Calu3 (cell line): ENCODE measurements at regions not wholly inside any gene's neighbourhood (a gene's known extent, or its start where the extent isn't known, plus 50 kb on each side); places are given as distances from the start of the nearest gene placed in this dataset.

Source experiments
- BruUV-seq: library from RNA; stranded (reverse); fragments of 400-500 nt; replicated peaks from 2 replicates; lab custom pipeline; 2021; lab: Mats Ljungman, UMichigan
- CTCF ChIA-PET: fragments of 300-600 bp; sonication (Branson Sonifier 250); formaldehyde crosslinking; loops from one replicate; lab custom pipeline; 2022; ENCODE audit warnings: antibody characterized with exemption; lab: Charles Lee
- DNase-seq: peaks from one replicate; pipeline ENCODE4 v3.0.0; 2022
- H3K27ac Mint-ChIP-seq: one replicate; pipeline ENCODE4 v1.8.0; 2022; ENCODE audit warnings: mixed read lengths; ENCODE audit not compliant: unreplicated experiment
- H3K27me3 Mint-ChIP-seq: one replicate; pipeline ENCODE4 v1.8.0; 2022; ENCODE audit warnings: mixed read lengths; ENCODE audit not compliant: unreplicated experiment
- H3K36me3 Mint-ChIP-seq: one replicate; pipeline ENCODE4 v1.8.0; 2022; ENCODE audit warnings: mild to moderate bottlenecking, moderate library complexity, mixed read lengths; ENCODE audit not compliant: insufficient read depth, unreplicated experiment
- H3K4me1 Mint-ChIP-seq: one replicate; pipeline ENCODE4 v1.8.0; 2022; ENCODE audit warnings: mild to moderate bottlenecking, low read depth, mixed read lengths; ENCODE audit not compliant: unreplicated experiment
- H3K4me3 Mint-ChIP-seq: one replicate; pipeline ENCODE4 v1.8.0; 2022; ENCODE audit warnings: mild to moderate bottlenecking, low read depth, moderate library complexity, mixed read lengths; ENCODE audit not compliant: unreplicated experiment
- H3K9me3 Mint-ChIP-seq: one replicate; pipeline ENCODE4 v1.8.0; 2022; ENCODE audit warnings: low read depth, mixed read lengths; ENCODE audit not compliant: unreplicated experiment
- intact Hi-C: fragments of 100-400 bp; cut with micrococcal nuclease; formaldehyde crosslinking; loops from one replicate; pipeline ENCODE4 v1.10.0; 2022; ENCODE audit not compliant: unreplicated experiment
- TF ChIP-seq, protein P1 (sequence below): fragments of 200-600 bp; IDR thresholded peaks from one replicate; pipeline ENCODE4 v1.8.0; 2022; ENCODE audit warnings: antibody characterized with exemption; ENCODE audit not compliant: unreplicated experiment

DNA sequence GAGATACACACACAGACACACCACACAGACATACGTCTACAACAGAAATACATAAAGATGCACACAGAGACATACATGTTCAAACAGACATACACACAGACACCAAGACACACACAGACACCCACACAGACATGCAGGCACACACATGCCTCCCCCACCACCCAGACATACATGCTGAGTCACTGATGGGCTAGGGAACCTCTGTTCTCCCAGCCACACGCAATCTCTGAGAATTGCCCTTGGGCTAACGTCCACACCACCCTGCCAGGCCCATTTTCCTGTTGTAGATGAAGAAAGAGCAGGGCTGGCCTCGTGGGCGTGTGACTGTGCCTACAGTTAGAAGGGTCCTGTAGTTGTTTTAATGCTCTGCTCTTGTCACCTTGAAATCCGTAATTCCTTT is 261.9 kb downstream of the KCNRG start:
- TF ChIP-seq, protein P1, sequence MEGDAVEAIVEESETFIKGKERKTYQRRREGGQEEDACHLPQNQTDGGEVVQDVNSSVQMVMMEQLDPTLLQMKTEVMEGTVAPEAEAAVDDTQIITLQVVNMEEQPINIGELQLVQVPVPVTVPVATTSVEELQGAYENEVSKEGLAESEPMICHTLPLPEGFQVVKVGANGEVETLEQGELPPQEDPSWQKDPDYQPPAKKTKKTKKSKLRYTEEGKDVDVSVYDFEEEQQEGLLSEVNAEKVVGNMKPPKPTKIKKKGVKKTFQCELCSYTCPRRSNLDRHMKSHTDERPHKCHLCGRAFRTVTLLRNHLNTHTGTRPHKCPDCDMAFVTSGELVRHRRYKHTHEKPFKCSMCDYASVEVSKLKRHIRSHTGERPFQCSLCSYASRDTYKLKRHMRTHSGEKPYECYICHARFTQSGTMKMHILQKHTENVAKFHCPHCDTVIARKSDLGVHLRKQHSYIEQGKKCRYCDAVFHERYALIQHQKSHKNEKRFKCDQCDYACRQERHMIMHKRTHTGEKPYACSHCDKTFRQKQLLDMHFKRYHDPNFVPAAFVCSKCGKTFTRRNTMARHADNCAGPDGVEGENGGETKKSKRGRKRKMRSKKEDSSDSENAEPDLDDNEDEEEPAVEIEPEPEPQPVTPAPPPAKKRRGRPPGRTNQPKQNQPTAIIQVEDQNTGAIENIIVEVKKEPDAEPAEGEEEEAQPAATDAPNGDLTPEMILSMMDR: no peak
- no TSS peak for BruUV-seq
- intact Hi-C loops: no loop called here
- Mint-ChIP-seq H3K27me3 (no peaks in the 10 kb centered on the region), H3K36me3 (no peaks in the 10 kb centered on the region), H3K27ac (no peak overlapping the region), H3K9me3 (peaks cover 4% of the 10 kb centered on the region), H3K4me1 (no peaks in the 10 kb centered on the region), H3K4me3 (no peak overlapping the region)
- CTCF ChIA-PET: no interaction called here
- DNase-seq: no peak

DNA sequence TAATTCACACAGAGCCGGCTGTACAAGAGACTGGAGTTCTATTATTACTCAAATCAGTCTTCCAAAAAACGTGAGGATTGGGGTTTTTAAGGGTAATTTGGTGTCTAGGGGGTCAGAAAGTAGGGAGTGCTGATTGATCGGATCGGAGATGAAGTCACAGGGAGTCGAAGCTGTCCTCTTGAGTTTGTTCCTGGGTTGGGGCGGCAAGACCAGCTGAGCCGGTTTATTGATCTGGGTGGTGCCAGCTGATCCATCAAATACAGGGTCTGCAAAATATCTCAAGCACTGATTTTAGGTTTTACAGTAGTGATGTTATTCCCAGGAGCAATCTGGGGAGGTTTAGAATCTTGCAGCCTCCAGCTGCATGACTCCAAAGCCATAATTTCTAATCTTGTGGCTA is 262.7 kb downstream of the KCNRG start:
- Mint-ChIP-seq H3K4me3 (no peak overlapping the region), H3K27me3 (no peaks in the 10 kb centered on the region), H3K27ac (no peak overlapping the region), H3K4me1 (no peaks in the 10 kb centered on the region), H3K9me3 (peaks cover 6% of the 10 kb centered on the region), H3K36me3 (no peaks in the 10 kb centered on the region)
- CTCF ChIA-PET: no interaction called here
- no TSS peak for BruUV-seq
- DNase-seq: peak; percentile 51
- TF ChIP-seq, protein P1: no peak
- intact Hi-C loops: no loop called here

DNA sequence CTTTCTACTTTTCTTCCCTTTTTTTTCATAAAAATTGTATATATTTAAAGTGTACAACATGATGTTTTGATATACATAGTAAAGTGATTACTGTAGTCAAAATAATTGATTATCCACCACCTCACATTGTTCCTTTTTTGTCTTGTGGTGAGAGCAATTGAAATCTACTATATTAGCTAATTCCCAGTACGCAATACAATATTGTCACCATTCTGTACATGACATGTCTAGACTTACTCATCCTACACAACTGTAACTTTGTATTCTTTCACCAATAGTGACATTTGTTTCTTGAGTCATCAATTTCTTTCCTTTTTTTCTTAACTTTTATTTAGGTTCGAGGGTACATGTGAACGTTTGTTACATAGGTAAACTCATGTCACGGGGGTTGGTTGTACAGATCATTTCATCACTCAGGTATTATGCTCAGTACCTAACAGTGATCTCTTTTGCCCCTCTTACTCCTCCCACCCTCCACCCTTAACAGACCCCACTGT is 265.2 kb downstream of the KCNRG start:
- no peak for DNase-seq
- Mint-ChIP-seq H3K27ac (no peak overlapping the region), H3K4me3 (no peak overlapping the region), H3K9me3 (peaks cover 6% of the 10 kb centered on the region), H3K27me3 (no peaks in the 10 kb centered on the region), H3K36me3 (no peaks in the 10 kb centered on the region), H3K4me1 (no peaks in the 10 kb centered on the region)
- CTCF ChIA-PET: interaction anchor here (0.6 kb wide), 1 partner anchor 11 kb away, joined by 5 read pairs; no protein-coding TSS in a partner anchor
- BruUV-seq: no TSS peak
- TF ChIP-seq, protein P1: no peak
- intact Hi-C loops: loop anchor here (10.0 kb wide), 1 partner anchor 74 kb away; no protein-coding TSS in a partner anchor

DNA sequence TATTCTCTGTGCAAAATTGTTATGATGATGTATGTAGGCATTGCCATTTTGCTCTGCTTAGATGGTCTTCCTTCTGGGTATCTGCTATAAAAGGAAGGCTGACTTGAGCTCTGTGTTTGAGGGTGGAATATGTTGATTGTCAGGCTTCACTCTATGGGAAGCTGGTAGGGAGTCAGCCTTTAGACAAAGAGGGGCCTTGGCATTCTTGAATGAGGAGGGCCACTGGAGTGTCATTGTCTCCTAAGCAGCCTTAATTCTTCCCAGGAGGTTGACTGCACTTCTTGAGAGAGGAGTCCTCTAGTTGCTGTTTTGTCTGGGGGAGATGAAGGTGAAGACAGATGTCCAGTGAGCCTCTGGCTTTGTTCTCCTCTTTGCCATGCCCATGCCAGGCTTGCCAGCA is 266.8 kb downstream of the KCNRG start:
- no peaks in the 10 kb centered on the region for H3K27me3 Mint-ChIP-seq
- CTCF ChIA-PET: no interaction called here
- peaks cover 4% of the 10 kb centered on the region for H3K9me3 Mint-ChIP-seq
- no peaks in the 10 kb centered on the region for H3K4me1 Mint-ChIP-seq
- intact Hi-C loops: loop anchor here (10.0 kb wide), 1 partner anchor 73 kb away; no protein-coding TSS in a partner anchor
- H3K27ac Mint-ChIP-seq: no peak overlapping the region
- BruUV-seq: no TSS peak
- TF ChIP-seq, protein P1: no peak
- DNase-seq: no peak
- no peak overlapping the region for H3K4me3 Mint-ChIP-seq
- no peaks in the 10 kb centered on the region for H3K36me3 Mint-ChIP-seq
